ENCODE measurements at regions not wholly inside any gene's neighbourhood (a gene's known extent, or its start where the extent isn't known, plus 50 kb on each side); places are given as distances from the start of the nearest gene placed in this dataset.
"Not testable (repeated sequence)": the region's sequence is repeated elsewhere in the genome, so short reads cannot be mapped to it uniquely, and the experiment has no call there.

DNA sequence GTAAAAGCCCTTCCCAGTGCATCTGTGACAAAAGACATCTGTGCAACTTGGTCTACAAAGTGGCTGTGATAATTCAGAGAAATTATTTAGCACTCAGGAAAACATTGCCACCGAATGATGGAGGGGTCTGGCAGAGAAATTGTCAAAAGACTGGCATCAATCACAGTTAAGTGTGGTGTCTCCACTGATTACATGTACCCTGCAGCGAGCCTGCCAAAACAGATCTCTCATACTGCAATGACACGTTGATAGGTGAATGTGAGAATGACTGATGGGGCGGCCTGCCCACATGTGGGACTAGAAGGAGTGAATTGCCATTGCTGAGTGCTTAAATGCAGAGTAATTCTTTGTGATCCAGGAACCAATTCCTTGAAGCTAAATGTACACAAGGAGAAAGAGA lies 136.4 kb upstream of the PCSK5 start:
- no peak for DNase-seq (ENCODE audit: low read depth in 2 of 2)

DNA sequence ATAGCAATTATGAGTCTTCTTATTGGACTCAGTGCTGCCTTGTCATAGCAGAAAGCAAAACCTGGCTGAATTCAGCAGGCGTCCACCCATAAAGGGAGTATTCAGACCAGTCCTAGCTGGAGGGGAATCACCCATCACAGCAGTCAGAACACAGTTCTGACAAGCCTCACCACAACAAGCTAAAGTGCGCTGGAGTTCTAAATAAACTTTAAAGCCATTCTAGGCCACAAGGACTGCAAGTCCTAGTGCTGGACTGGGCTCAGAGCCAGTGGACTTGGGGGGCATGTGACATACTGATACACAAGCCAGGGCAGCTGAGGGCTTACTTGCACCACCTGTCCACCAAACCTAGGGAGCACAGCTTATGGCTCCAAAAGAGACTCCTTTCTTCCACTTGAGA lies 115.3 kb upstream of the PCSK5 start:
- DNase-seq (ENCODE audit: low read depth in 2 of 2), result no peak

- DNase-seq (ENCODE audit: low read depth in 2 of 2), result no peak
Observed at GRCh38 chr9:75775966-75776691, 114.3 kb upstream of the PCSK5 start.

DNA sequence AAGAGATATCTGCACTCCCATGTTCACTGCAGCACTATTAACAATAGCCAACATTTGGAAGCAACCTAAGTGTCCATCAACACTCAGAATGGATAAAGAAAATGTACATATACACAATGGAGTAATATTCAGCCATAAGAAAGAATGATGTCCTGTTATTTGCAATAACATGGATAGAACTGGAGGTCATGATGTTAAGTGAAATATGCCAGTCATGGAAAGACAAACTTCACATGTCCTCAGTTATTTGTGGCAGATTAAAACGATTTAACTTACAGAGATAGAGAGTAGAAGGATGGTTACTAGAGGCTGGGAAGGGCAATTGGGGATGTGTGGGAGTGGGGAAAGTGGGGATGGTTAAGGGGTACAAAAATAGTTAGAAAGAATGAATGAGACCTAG lies 110.3 kb upstream of the PCSK5 start:
- DNase-seq (ENCODE audit: low read depth in 2 of 2), result no peak

- DNase-seq (ENCODE audit: low read depth in 2 of 2), result no peak
Observed at GRCh38 chr9:75788006-75788634, 102.4 kb upstream of the PCSK5 start.

- DNase-seq (ENCODE audit: low read depth in 2 of 2), result no peak
Observed at GRCh38 chr9:75797085-75797580, 93.3 kb upstream of the PCSK5 start.

GRCh38 chr9:75798505-75798904 lies 92.0 kb upstream of the PCSK5 start:
- DNase-seq (ENCODE audit: low read depth in 2 of 2), result no peak

DNA sequence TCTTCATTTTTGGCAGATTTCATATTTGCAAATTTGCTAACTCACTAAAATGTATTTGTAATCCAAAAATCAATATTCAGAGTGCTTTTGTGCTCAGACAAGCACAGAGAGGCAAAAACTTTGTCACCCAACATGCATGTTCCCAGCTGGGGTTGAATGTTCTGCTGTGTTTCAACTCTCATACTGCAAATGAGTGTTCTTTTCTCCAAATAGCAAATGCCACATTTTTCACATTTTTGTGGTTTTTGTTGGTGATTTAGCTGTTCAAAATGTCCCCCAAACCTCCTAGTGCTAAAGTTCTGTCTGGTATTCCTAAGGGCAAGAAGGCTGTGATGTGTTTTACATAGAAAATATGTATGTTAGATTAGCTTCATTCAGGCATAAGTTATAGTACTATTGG lies 87.3 kb upstream of the PCSK5 start:
- no peak for DNase-seq (ENCODE audit: low read depth in 2 of 2)

GRCh38 chr9:75810063-75810462 lies 80.4 kb upstream of the PCSK5 start:
- no peak for DNase-seq (ENCODE audit: low read depth in 2 of 2)

DNA sequence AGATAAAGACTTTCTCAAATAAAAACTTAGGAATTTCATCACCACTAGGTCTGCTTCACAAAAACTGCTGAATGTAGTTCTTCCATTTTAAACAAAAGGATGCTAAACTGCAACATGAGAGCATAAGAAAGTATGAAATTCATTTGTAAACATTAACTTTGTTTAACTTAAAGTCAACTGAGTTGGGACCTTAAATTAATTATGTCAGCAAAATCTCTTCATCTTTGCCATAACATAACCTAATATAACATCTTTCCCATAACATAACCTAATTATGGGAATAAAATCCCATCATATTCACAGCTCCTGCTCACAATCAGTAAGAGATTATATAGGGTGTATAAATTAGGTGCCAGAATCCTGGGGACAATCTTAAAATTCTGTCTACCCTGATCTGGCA lies 78.8 kb upstream of the PCSK5 start:
- no peak for DNase-seq (ENCODE audit: low read depth in 2 of 2)

DNA sequence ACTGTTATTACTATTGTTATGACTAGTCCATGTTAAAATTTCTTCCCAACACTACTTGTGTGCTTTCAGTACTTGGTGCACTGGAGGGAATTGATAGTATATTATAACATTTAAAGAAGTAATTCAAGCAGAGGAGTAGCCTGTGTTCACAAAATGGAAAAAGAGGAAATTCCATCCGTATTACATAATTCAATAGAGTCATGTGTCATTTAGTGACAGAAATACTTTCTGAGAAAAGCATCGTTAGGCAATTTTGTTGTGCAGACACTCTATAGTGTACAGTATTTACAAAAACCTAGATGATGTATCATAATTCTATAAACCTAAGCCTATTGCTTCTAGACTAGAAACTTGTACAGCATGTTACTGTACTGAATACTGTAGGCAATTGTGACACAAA lies 78.3 kb upstream of the PCSK5 start:
- DNase-seq (ENCODE audit: low read depth in 2 of 2), result no peak

DNA sequence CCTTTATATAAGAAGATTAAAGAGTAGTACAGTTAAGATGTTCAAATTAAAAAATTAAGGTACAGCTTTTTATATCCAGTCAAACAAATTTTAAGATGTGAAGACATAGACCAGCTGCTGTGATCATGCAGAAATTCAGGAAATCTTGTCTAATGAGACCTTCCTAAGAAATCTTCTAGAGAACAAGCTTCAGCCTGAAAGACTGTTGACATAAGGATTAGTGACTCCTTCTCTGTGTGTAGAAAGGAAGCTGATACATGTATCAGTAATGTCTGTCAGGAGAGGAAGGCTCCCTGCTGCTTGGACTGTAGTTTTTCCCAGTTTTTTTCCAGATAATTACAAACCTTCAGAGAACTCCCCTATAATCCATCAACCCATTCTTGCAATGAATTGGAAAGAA lies 75.8 kb upstream of the PCSK5 start:
- DNase-seq (ENCODE audit: low read depth in 2 of 2), result no peak

DNA sequence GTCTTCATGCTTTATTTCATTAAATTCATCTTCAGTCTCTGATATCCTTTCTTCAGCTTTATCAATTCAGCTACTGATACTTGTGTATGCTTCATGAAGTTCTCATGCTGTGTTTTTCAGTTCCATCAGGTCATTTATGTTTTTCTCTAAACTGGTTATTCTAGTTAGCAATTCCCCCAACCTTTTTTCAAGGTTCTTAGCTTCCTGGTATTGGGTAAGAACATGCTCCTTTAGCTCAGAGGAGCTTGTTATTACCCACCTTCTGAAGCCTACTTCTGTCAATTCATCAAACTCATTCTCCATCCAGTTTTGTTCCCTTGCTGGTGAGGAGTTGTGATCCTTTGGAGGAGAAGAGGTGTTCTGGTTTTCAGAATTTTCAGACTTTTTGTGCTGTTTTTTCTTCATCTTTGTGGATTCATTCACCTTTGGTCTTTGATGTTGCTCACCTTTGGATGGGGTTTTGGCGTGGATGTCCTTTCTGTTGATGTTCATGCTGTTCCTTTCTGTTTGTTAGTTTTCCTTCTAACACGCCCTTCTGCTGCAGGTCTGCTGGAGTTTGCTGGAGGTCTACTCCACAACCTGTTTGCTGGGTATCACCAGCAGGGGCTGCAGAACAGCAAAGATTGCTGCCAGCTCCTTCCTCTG lies 69.9 kb upstream of the PCSK5 start:
- DNase-seq (ENCODE audit: low read depth in 2 of 2), result not testable (repeated sequence)

DNA sequence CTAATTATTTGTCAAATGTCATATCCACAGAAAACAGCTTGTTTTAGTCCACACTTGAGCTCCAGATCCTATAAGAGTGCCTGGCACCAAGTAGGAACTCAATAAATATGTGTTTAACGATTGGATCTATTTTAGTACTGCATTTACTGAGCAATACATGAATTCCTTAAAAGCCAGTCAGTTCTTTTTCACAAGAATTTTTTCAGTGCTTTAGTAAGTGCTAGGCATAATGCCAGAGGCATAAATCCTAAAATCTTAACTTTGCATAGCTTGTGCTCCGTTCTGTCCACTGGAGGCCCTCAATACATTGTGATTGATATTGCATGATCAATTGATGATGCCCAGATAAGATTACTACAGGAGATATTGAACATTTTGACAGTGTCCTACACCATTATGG lies 67.3 kb upstream of the PCSK5 start:
- no peak for DNase-seq (ENCODE audit: low read depth in 2 of 2)

- no peak for DNase-seq (ENCODE audit: low read depth in 2 of 2)
Observed at GRCh38 chr9:75824816-75825568, 65.5 kb upstream of the PCSK5 start.

- no peak for DNase-seq (ENCODE audit: low read depth in 2 of 2)
Observed at GRCh38 chr9:75826314-75826713, 64.2 kb upstream of the PCSK5 start.

DNA sequence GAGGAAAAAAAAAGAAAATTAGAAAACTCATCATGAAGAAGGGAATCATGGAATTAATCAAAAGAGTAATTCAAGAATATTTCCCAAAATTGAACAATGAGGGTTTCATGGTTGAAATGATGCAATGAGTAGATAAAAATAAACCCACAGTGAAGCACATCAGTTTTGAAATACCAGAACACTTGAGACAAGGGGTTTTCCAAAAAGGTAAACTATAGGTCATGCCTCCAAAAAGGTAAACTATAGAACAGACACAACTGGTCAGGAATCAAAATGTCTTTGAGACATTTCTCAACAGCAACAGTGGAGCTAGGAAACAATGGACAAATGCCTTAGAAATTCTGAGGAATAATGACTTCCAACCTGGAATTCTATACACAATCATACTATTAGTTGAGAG lies 60.2 kb upstream of the PCSK5 start:
- DNase-seq (ENCODE audit: low read depth in 2 of 2), result no peak

GRCh38 chr9:75833778-75834177 lies 56.7 kb upstream of the PCSK5 start:
- DNase-seq (ENCODE audit: low read depth in 2 of 2), result no peak

GRCh38 chr9:75834878-75835277 lies 55.6 kb upstream of the PCSK5 start:
- DNase-seq (ENCODE audit: low read depth in 2 of 2), result no peak

Measured in stimulated activated CD8-positive, alpha-beta memory T cell treated with anti-CD3 and anti-CD28 coated beads, Interleukin-7, amount 100 ng/mL, for 4 hours (primary cell).